ENCODE measurements at regions not wholly inside any gene's neighbourhood (a gene's known extent, or its start where the extent isn't known, plus 50 kb on each side); places are given as distances from the start of the nearest gene placed in this dataset.

DNA sequence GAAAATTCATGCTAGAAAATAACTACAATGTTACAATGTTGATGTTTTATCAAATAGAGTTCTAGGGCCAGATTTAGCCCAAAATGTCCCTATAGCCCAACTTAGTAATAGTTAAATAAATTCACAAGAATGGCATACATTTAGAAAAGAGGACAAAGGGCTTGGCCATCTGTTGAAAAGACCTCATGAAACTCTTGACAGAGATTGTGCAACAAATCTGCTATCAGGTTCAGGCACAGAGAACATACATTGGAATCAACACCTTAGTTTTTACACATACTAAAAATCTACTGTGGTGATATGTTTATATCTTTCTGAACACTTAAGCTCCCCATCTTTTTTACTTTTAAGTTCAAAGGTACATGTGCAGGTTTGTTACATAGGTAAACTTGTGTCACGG is 298.3 kb upstream of the DACH1 start:
- no peak for DNase-seq (ENCODE audit: low read depth)

- no peak for DNase-seq (ENCODE audit: low read depth)
Observed at GRCh38 chr13:72164811-72165210, 297.8 kb upstream of the DACH1 start.

DNA sequence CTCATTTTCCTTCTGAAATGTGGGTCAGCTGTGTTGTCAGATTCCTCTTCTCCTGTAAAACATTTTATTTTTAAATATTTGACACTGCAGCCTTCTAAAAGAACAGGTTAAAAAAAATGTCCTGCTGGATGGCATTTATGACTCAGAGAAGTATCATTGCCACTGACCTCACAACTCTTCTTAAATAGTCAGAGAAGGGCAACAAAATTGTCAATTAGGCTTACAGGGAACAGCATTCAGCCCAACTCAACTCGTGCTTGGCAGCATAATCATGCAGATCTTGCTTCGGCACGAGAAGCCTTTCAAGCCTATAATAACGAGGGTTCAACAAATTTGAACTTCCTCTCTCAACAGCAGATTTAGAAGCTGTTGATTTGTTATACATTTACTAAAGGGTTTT is 296.7 kb upstream of the DACH1 start:
- no peak for DNase-seq (ENCODE audit: low read depth)

GRCh38 chr13:72160977-72161376 is 294.0 kb upstream of the DACH1 start:
- DNase-seq (ENCODE audit: low read depth): no peak

DNA sequence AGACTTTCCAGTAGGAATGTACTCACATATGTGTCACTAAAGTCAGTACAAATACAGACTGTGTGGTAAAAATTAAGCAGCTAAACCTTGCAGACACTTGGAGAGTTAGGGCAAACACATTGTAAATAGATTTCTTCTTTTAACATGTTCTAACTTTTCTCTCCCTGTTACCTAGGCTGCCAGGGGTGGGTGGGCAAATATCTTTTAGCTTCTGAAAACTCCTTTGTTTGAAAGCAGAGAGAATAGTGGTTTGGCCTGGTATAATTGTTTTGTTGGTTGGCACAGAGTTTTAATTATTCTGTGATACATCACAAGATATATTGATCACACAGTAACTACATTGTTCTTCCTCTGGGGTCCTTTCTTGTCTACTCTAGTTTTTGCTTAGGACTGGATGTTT is 289.8 kb upstream of the DACH1 start:
- no peak for DNase-seq (ENCODE audit: low read depth)

DNA sequence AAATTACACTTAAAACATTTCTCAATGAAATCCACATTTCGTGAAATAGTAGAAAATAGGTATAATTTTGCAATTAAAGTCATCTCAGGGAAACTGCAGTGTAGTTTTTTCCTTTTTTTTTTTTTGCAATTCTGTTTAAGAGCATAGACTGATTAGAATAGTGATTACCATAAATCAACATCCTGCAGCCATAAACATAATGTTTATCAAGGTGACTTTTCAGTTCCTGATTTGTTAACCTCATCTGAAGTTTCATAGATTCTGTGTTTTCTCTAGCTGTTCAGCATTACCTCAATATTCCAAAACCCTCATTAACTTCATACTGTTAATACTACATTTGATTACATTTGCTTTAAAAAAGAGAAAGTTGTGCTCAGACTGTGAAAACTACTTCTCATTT is 286.3 kb upstream of the DACH1 start:
- DNase-seq (ENCODE audit: low read depth): no peak

DNA sequence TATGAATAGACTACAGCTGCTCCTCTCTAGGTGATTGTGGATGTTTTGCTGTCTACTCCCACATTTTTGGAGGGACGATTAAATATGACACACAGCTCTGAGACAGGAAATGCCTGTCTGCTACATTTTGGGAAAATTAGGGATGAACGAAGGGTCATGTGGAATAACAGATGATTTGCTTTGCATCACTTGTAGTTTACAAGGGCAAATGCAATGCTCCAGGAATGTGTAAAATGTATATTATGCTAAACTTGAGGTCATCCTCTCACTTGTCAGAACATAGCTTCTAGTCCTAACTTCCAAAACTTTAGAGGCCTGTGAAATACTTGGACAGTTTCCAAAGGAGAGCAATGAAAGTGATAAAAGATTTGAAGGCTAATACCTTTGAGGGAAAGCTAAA is 284.2 kb upstream of the DACH1 start:
- DNase-seq (ENCODE audit: low read depth): no peak

- DNase-seq (ENCODE audit: low read depth): no peak
Observed at GRCh38 chr13:72150502-72150901, 283.5 kb upstream of the DACH1 start.

GRCh38 chr13:72149701-72150100 is 282.7 kb upstream of the DACH1 start:
- no peak for DNase-seq (ENCODE audit: low read depth)

GRCh38 chr13:72146816-72147215 is 279.8 kb upstream of the DACH1 start:
- no peak for DNase-seq (ENCODE audit: low read depth)

GRCh38 chr13:72145383-72145782 is 278.4 kb upstream of the DACH1 start:
- no peak for DNase-seq (ENCODE audit: low read depth)

GRCh38 chr13:72144636-72145035 is 277.6 kb upstream of the DACH1 start:
- no peak for DNase-seq (ENCODE audit: low read depth)

GRCh38 chr13:72141855-72142519 is 275.0 kb upstream of the DACH1 start:
- no peak for DNase-seq (ENCODE audit: low read depth)

DNA sequence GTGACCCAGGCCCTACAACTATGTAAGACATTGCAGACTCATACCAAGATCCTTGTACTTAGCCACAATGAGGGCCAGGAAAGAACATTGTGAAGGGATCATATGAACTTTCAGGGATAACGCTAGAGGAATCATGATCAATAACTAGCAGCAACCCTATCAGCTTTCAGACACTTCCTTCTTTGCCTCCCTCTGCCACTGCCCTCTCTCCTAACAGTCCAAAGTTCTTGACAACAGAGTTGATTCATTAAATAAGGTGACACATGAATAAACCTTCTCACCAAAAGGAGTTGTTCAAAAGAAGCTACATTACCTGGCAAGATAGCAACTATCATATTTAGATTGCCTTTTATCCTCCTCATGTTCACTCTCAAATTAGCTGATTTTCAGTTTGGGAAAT is 272.2 kb upstream of the DACH1 start:
- DNase-seq (ENCODE audit: low read depth): no peak

DNA sequence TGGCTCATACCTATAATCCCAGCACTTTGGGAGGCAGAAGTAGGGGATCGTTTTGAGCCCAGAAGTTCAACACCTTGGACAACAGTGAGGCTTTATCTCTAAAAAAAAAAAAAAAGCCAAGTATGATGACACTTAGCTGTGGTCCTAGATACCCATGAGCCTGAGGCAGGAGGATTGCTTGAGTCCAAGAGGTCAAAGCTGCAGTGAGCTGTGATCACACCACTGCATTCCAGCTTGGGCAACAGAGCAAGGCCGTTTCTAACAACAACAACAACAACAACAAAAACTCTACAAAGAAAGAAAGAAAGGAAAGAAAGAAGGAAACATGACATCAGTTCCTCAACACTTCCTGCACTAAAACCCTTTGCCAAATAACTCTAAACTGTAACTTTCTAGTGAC is 265.1 kb upstream of the DACH1 start:
- no peak for DNase-seq (ENCODE audit: low read depth)

DNA sequence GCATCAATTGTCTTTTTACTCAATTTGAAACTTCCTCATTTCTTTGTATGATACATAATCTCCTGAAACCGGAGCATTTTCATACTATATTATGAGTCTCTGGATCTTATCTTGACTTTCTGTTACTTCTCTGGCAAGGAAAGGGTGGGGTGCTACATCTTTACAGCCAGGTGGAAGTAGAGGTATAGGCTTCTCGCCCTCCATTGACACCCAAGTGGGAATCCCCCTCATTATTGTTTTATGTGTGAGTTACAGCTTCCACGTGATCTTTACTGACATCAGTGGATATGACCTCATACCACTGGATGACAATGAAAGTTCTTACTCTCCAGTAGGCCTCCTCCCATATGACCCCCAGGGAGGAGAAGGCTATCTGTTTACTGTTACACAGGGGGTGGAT is 262.1 kb upstream of the DACH1 start:
- DNase-seq (ENCODE audit: low read depth): no peak

- no peak for DNase-seq (ENCODE audit: low read depth)
Observed at GRCh38 chr13:72127031-72127430, 260.0 kb upstream of the DACH1 start.

DNA sequence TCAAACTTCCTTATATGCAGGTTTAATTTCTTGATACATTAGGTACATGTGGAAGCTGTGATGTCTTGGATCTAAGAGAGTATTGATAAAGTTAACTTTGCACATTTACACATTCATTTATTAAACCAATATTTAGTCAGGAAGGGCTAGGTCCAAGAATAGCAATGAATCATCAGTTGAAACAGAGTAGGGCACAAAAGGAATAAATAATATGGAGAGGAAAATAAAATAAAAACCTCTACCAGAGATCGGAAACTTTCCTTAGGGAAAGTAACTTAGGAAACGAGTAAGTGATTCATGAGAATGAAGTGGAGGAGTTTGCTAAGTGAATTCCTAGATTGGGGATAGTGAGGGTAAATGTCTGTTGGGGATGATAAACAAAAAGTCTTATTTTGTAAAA is 259.4 kb upstream of the DACH1 start:
- no peak for DNase-seq (ENCODE audit: low read depth)

- no peak for DNase-seq (ENCODE audit: low read depth)
Observed at GRCh38 chr13:72125561-72125960, 258.6 kb upstream of the DACH1 start.

GRCh38 chr13:72122661-72123255 is 255.8 kb upstream of the DACH1 start:
- DNase-seq (ENCODE audit: low read depth): no peak

- no peak for DNase-seq (ENCODE audit: low read depth)
Observed at GRCh38 chr13:72121466-72121865, 254.5 kb upstream of the DACH1 start.

DNA sequence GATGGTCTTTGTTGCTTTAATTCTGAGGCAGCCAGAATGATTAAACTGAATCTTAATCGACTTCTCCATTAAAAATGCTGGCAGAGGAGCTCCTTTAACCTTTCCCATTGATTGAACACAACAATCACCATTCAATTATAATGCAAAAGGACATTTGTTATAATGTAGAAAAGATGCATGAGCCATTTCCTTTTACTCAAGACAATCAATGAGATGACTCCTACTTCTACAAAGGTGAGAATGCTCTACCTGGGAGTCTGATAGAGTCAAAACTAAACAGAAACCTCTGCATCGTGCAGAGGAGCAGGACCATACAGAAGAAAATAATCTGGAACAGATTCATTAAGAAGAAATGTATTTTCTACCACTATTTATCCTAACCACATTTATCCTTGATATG is 253.6 kb upstream of the DACH1 start:
- DNase-seq (ENCODE audit: low read depth): no peak

GRCh38 chr13:72113931-72114330 is 246.9 kb upstream of the DACH1 start:
- no peak for DNase-seq (ENCODE audit: low read depth)

DNA sequence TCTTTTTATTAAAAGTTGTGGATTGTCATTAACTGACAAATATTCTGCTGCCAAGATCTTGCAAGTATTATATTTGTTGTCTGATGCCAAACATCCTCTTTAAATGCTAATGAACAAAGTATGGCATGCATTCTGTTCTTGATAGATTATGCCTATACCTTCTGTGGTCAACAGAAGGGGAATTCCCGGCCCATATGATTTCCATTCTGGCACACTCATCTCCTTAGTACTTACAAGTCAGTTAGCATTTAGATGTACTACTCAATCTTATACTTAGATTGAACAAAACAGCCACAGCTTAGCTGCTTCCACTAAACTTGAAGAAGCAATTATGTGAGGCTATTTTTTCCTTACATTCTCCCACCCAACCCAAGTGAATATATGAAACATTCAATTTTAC is 246.1 kb upstream of the DACH1 start:
- DNase-seq (ENCODE audit: low read depth): no peak

Data from stimulated activated CD8-positive, alpha-beta memory T cell treated with anti-CD3 and anti-CD28 coated beads, Interleukin-4, amount 100 ng/mL, for 24 hours (primary cell).